Superior temporal gyrus (tissue), 1 donor: ENCODE measurements at regions not wholly inside any gene's neighbourhood (a gene's known extent, or its start where the extent isn't known, plus 50 kb on each side); places are given as distances from the start of the nearest gene placed in this dataset.
"Not testable (repeated sequence)": the region's sequence is repeated elsewhere in the genome, so short reads cannot be mapped to it uniquely, and the experiment has no call there.

Source experiments
- DNase-seq: peaks from one replicate; pipeline ENCODE4 v3.0.0-alpha.2; 2016; ENCODE audit errors: extremely low spot score

- no peak for DNase-seq
Measured at GRCh38 chr20:56766528-56766927, 137.4 kb downstream of the TFAP2C start.

DNA sequence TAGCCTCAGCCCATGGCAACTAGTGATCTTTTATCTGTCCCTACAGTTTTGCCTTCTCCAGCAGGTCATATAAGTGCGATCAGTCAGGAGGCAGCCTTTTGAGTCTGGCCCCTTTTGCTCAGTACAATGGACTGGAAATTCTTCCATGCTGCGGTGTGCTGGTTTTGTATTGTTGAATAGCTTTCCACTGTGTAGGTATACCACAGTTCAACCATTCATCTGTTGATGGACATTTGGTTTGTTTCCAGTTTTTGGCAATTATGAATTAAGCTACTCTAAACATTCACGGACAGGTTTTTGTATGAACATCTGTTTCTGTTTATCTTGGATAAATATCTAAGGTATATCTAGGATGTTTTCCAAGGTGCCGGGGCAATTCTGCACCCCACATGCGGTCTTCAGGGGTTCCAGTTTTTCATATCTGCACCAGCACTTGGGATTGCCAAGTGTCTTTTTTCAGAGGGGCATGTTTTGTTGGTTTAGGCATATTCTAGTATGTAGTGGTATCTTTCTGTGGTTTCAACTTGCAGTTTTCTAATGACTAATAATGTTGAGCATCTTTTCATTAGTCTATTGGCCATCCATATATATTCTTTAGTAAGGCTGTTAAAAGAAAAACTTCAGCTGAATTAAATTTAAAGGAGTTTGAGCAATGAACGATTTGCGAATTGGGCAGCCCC lies 141.0 kb downstream of the TFAP2C start:
- no peak for DNase-seq

GRCh38 chr20:56773749-56774148 lies 144.6 kb downstream of the TFAP2C start:
- no peak for DNase-seq

DNA sequence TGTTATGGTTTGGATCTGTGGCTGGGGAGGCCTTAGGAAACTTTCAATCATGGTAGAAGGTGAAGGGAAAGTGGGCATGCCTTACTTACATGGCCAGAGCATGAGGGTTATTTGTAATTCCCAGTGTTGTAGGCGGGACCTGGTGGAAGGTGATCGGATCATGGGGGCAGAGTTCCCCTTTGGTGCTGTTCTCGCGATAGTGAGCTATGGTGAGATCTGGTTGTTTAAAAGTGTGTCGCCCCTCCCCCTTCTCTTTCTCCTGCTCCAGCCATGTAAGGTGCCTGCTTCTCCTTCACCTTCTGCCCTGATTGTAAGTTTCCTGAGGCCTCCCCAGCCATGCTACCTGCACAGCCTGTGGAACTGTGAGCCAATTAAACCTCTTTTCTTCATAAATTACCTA lies 145.8 kb downstream of the TFAP2C start:
- DNase-seq = no peak

GRCh38 chr20:56776345-56776744 lies 147.2 kb downstream of the TFAP2C start:
- DNase-seq = no peak

GRCh38 chr20:56778765-56779195 lies 149.7 kb downstream of the TFAP2C start:
- no peak for DNase-seq

GRCh38 chr20:56779452-56780143 lies 150.5 kb downstream of the TFAP2C start:
- no peak for DNase-seq

DNA sequence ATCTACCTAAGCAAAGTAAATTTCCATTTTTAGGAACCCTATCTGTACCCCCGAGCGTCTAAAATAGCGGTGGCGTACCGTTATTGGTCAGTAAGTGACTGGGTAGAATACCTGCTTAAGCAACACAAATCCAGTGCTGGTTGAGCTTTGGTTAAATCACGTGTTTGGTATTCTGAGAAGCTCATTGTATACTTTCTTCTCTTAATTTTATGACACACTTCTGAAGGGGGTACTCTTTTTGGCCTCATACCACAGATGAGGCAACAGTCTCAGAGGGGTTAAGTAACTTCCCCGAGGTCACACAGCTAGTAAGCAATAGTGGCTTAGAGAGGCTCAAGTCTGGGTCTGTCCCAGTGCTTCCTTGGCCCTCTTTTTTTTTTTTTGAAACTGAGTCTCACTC lies 151.2 kb downstream of the TFAP2C start:
- no peak for DNase-seq

DNA sequence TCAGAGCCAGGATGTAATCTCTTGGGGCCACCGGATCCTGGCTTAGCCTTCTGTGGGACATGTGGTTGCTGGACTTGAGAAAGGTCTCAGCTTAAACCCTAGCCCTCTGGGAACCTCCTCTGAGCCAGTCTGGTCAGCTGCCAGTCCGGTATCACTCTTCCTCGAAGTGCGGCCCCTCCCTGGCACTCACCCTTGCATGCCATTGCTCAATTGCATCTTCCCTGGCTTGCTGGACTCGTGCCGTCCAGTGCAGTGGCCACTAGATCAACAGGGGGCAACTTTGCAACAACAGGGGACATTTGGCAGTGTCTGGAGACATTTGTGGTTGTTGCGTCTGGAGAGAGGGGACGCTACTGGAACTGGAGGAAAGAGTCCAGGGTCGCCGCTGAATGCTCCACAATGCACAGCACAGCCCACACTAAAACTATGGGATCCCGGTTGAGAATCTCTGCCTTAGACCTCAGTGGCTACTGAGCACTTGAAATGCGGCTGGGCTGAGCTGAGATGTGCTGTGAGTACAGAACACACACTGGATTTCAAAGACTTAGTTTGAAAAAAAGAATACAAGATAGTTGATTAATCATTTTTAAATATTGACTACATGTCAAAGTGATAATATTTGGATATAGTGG lies 152.1 kb downstream of the TFAP2C start:
- DNase-seq = no peak

DNA sequence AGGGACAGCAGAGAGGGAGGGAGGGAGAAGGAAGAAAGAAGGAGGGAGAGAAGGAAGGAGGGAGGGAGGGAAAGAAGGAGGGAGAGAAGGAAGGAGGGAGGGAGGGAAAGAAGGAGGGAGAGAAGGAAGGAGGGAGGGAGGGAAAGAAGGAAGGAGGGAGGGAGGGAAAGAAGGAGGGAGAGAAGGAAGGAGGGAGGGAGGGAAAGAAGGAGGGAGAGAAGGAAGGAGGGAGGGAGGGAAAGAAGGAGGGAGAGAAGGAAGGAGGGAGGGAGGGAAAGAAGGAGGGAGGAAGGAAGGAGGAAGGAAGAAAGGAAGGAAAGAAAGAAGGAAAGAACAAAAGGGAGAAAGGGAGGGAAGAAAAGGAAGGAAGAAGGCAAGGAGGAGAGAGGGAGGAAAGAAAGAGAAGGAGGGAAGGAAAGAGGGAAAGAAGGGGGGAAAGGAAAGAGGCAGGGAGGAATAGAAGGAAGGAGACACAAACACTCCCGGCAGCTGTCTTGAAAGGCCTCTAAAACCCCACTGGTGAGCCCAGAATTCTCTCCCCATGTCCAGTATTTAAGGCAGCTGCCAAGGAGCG lies 153.0 kb downstream of the TFAP2C start:
- DNase-seq = not testable (repeated sequence)

DNA sequence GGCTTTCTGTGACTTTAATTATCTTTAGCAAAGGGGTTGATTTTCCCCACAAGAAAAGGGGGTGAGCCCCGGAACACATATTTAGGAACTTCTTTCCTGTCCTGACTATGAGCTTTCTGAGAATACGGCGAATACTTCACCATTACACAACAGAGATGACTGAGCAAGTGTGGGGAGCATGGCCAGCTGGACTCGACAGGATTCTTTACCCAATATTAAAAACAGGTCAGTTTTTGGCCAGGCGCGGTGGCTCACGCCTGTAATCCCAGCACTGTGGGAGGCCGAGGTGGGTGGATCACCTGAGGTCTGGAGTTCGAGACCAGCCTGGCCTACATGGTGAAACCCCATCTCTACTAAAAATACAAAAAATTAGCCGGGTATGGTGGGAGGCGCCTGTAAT lies 153.7 kb downstream of the TFAP2C start:
- not testable (repeated sequence) for DNase-seq

DNA sequence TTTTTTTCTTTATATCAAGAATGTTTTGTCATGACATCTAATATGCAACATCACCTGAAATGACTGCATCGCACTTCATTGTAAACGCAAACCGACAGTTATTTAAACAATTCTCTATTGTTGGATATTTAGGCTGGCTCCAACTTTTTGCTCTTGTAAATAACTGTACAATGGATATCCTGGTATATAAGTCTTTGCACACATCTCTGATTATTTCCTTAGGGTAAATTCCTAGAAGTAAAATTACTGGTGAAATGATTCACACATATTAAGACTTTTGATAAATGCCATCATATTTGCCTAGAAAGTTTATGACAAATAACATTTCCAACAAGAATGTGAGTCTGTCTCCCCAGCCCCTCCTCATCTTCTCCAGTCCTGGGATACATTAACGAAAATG lies 154.7 kb downstream of the TFAP2C start:
- no peak for DNase-seq

- DNase-seq = no peak
Measured at GRCh38 chr20:56786503-56786902, 157.4 kb downstream of the TFAP2C start.

DNA sequence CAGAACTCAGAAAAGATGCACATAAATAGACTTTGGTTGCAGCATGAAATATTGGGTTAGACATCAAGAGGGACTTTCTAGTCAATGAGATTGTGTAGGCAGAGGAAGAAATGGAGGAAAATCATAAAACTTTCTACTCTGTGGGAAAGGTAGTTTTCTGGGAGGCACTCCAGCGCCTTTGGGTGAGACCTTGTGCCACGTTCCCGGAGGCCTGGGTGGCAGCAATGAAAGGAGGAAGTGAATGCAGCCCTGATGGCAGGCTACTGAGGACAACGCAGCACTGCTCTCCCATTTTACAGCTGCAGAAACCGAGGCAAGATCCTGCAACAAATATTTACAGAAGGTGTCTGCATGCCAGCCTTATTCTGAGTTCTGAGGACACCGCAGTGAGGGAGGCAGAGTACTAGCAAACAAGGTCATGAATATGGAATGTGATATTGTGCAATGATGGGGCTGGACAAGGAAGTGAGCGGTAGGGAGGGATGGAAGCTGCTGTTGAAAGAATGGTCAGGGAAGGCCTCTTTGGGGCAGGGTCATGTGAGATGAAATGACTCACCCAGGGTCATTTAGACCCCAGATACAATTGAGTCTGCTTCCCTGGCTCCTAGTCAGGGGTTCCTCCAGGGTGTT lies 159.1 kb downstream of the TFAP2C start:
- DNase-seq = no peak

DNA sequence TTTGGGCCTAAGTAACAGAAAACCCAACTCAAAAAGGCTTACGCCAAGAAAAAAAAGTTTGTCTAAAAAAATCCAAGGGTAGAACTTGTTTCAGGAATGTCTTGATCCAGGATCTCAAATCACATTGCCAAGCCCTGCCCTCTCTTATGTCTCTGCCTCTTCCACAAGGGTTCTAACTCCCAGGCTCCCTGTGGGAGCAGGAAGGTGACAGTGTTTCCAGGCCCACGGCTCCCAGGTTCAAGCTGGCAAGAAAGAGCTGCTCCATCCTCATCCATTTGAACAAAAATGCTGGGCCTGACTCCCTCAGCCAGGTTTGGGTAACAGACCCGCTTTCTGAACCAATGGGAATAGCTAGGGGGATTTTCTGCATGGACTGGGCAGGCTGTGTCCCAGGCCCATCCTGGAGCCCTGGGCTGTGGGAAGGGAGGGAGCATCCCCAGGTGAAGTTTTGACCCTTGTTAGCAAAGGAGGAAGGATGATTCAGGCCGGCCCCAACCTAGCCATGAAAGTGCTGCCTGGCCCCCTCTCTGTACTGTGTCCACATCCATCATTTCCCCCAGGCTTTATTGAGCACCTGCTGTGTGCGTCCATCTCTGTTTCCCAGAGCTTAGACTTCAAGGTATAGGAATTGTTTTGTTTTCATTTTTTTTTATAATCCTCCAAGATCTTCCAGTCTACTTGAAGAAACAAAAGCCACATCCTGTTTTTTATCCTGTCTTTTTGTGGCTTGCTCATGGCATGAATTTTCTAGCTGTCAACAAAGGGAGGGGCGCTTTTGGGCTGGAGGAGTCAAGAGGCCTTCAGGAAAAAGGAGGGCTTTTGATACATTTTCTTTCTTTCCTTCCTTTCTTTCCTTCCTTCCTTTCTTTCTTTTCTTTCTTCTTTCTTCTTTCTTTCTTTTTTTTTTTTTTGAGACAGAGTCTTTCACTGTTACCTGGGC lies 159.8 kb downstream of the TFAP2C start:
- no peak for DNase-seq

DNA sequence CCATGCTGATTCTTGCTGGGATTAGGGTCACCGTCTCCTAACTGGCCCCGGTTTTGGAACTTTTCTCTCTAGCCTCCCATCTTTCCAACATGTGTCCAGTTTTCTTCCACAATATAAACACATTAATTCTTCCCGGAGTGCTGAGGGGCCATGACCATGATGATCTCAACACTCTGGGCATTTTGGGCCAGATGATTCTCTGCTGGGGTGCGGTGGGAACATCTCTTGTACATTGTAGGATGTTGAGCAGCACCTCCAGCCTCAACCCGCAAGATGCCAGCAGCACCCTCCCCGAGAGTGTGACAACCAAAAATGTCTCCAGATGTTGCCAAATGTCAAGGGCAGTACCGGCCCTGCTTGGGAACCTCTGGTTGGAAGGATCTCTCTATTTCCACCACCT lies 164.8 kb downstream of the TFAP2C start:
- DNase-seq = no peak

GRCh38 chr20:56795492-56795891 lies 166.4 kb downstream of the TFAP2C start:
- DNase-seq = no peak

DNA sequence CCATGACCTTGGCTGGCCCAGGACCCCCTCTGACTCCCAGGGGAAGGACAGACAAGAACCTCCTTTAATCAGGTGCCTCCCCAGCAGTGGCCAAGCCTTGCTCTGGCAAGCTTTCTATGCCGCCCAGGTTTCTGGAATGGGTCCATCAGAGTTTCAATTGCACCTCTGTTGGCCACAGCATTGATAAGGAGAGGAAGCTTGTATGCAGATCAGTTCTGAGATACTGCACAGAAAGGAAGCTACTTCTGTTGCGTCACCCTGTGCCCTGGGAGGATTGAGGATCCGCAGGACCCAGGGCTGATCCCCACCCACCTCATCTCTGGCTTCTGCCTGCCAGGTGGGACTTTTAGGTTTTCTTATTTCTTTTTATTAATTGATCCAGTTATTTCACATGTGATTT lies 167.2 kb downstream of the TFAP2C start:
- no peak for DNase-seq

DNA sequence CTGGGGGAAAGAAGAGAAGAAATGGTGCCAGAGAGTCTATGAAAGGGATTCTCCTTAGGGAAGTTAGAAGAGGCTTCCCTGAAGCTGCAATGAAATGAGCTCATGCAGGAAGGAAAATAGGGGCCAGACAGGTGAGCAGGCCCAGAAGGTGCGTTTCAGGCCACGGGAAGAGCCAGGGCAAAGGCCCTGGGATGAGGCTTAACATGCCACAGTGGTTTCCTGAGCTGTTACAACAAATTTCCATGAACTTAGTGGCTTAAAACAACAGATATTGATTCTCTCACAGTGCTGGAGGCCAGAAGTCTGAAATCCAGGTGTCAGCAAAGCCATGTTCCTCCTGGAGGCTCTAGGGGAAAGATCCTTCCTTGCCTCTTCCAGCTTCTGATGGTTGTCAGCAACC lies 167.9 kb downstream of the TFAP2C start:
- DNase-seq = no peak

- DNase-seq = no peak
Measured at GRCh38 chr20:56798634-56799033, 169.5 kb downstream of the TFAP2C start.

GRCh38 chr20:56799187-56799586 lies 170.1 kb downstream of the TFAP2C start:
- DNase-seq = no peak
